ENCODE measurements at regions not wholly inside any gene's neighbourhood (a gene's known extent, or its start where the extent isn't known, plus 50 kb on each side); places are given as distances from the start of the nearest gene placed in this dataset.

GRCh38 chr4:4592414-4592813, 50.6 kb upstream of the STX18 start:
- DNase-seq (ENCODE audit: low read depth, low spot score), result no peak
- TF ChIP-seq CTCF (IDR thresholded peaks at IDR 0.05; ENCODE audit: insufficient read depth, low read length, missing control alignments), result no peak
- CTCF ChIA-PET, result interaction anchor here (1.0 kb wide), 1 partner anchor 10 kb away, joined by 3 read pairs; no protein-coding TSS in a partner anchor
- no peak overlapping the region for H3K4me3 ChIP-seq (ENCODE audit: low read depth, low read length)
- POLR2A ChIA-PET, result no interaction called here
